Skeletal muscle tissue (tissue), 3 donors: ENCODE measurements at regions not wholly inside any gene's neighbourhood (a gene's known extent, or its start where the extent isn't known, plus 50 kb on each side); places are given as distances from the start of the nearest gene placed in this dataset.

Source experiments
- H3K27ac ChIP-seq: one replicate; pipeline ENCODE4 v1.7.0; 2013; ENCODE audit warnings: mild to moderate bottlenecking, low read depth, low read length, inconsistent platforms
- H3K27me3 ChIP-seq, 3 donors: one replicate each; pipeline ENCODE4 v1.7.0; 2013; ENCODE audit warnings: low read length in 3 of 3; ENCODE audit not compliant: control insufficient read depth in 3 of 3, insufficient read depth in 3 of 3
- H3K36me3 ChIP-seq, 3 donors: one replicate each; pipeline ENCODE4 v1.7.0; 2013; ENCODE audit warnings: low read length in 3 of 3; ENCODE audit not compliant: control insufficient read depth in 3 of 3, insufficient read depth in 3 of 3
- H3K4me1 ChIP-seq, 3 donors: one replicate each; pipeline ENCODE4 v1.7.0; 2013; ENCODE audit warnings: low read length in 3 of 3, mild to moderate bottlenecking in 3 of 3; ENCODE audit not compliant: control insufficient read depth in 3 of 3, insufficient read depth in 3 of 3
- H3K4me3 ChIP-seq, 3 donors: one replicate each; pipeline ENCODE4 v1.7.0; 2013; ENCODE audit warnings: low read length in 3 of 3
- H3K9ac ChIP-seq, 3 donors: one replicate each; pipeline ENCODE4 v1.7.0; 2013; ENCODE audit warnings: low read length in 3 of 3, mild to moderate bottlenecking in 3 of 3, moderate library complexity in 2 of 3, low read depth in 1 of 3
- H3K9me3 ChIP-seq, 3 donors: one replicate each; pipeline ENCODE4 v1.7.0; 2013; ENCODE audit warnings: low read length in 3 of 3; ENCODE audit not compliant: control insufficient read depth in 3 of 3
- donor health status: Osteomylitis.

GRCh38 chr5:2185646-2186471, 303.1 kb upstream of the IRX4 start:
- no peaks in the 10 kb centered on the region for H3K9me3 ChIP-seq
- no peaks in the 10 kb centered on the region for H3K36me3 ChIP-seq
- H3K9ac ChIP-seq, result no peak overlapping the region
- no peak overlapping the region for H3K4me3 ChIP-seq
- no peak overlapping the region for H3K27ac ChIP-seq
- H3K27me3 ChIP-seq, result peaks cover 0 to 4% (median 0%) of the 10 kb centered on the region in 3 donors
- no peaks in the 10 kb centered on the region for H3K4me1 ChIP-seq

- Histone ChIP-seq H3K4me1 (no peaks in the 10 kb centered on the region), H3K36me3 (no peaks in the 10 kb centered on the region), H3K27ac (no peak overlapping the region), H3K4me3 (no peak overlapping the region), H3K9me3 (no peaks in the 10 kb centered on the region), H3K27me3 (peaks cover 0 to 4% (median 0%) of the 10 kb centered on the region in 3 donors), H3K9ac (no peak overlapping the region)
Observed at GRCh38 chr5:2184563-2185540, 302.1 kb upstream of the IRX4 start.

GRCh38 chr5:2184026-2184366, 301.3 kb upstream of the IRX4 start:
- Histone ChIP-seq H3K27ac (no peak overlapping the region), H3K36me3 (no peaks in the 10 kb centered on the region), H3K4me1 (no peaks in the 10 kb centered on the region), H3K9ac (no peak overlapping the region), H3K27me3 (peaks cover 0 to 9% (median 0%) of the 10 kb centered on the region in 3 donors), H3K4me3 (no peak overlapping the region), H3K9me3 (no peaks in the 10 kb centered on the region)

GRCh38 chr5:2183154-2184025, 300.7 kb upstream of the IRX4 start:
- Histone ChIP-seq H3K9ac (no peak overlapping the region), H3K27me3 (peaks cover 0 to 9% (median 0%) of the 10 kb centered on the region in 3 donors), H3K27ac (no peak overlapping the region)

GRCh38 chr5:2182020-2182419, 299.3 kb upstream of the IRX4 start:
- H3K4me3 ChIP-seq, result no peak overlapping the region
- H3K27ac ChIP-seq, result no peak overlapping the region
- peaks cover 0 to 14% (median 0%) of the 10 kb centered on the region in 3 donors for H3K27me3 ChIP-seq
- no peaks in the 10 kb centered on the region for H3K4me1 ChIP-seq
- no peak overlapping the region for H3K9ac ChIP-seq
- H3K9me3 ChIP-seq, result no peaks in the 10 kb centered on the region
- H3K36me3 ChIP-seq, result no peaks in the 10 kb centered on the region

More at GRCh38 chr5:2183154-2184025, 300.7 kb upstream of the IRX4 start:
- Histone ChIP-seq H3K4me3 (no peak overlapping the region), H3K36me3 (no peaks in the 10 kb centered on the region), H3K9me3 (no peaks in the 10 kb centered on the region), H3K4me1 (no peaks in the 10 kb centered on the region)

GRCh38 chr5:2181557-2181956, 298.8 kb upstream of the IRX4 start:
- Histone ChIP-seq H3K4me1 (no peaks in the 10 kb centered on the region), H3K9me3 (no peaks in the 10 kb centered on the region), H3K27me3 (peaks cover 0 to 14% (median 0%) of the 10 kb centered on the region in 3 donors), H3K9ac (no peak overlapping the region), H3K36me3 (no peaks in the 10 kb centered on the region), H3K4me3 (no peak overlapping the region), H3K27ac (no peak overlapping the region)

- Histone ChIP-seq H3K4me3 (no peak overlapping the region), H3K27me3 (peaks cover 0 to 14% (median 0%) of the 10 kb centered on the region in 3 donors), H3K27ac (no peak overlapping the region), H3K4me1 (no peaks in the 10 kb centered on the region), H3K9ac (no peak overlapping the region), H3K9me3 (no peaks in the 10 kb centered on the region), H3K36me3 (no peaks in the 10 kb centered on the region)
Observed at GRCh38 chr5:2181149-2181548, 298.4 kb upstream of the IRX4 start.

- Histone ChIP-seq H3K27ac (no peak overlapping the region), H3K4me1 (no peaks in the 10 kb centered on the region), H3K27me3 (peaks cover 0 to 19% (median 0%) of the 10 kb centered on the region in 3 donors), H3K4me3 (no peak overlapping the region), H3K9me3 (no peaks in the 10 kb centered on the region), H3K9ac (no peak overlapping the region), H3K36me3 (no peaks in the 10 kb centered on the region)
Observed at GRCh38 chr5:2180456-2180855, 297.7 kb upstream of the IRX4 start.

GRCh38 chr5:2179861-2180260, 297.1 kb upstream of the IRX4 start:
- no peak overlapping the region for H3K9ac ChIP-seq
- peaks cover 0 to 23% (median 0%) of the 10 kb centered on the region in 3 donors for H3K27me3 ChIP-seq

More at GRCh38 chr5:2179861-2180260, 297.1 kb upstream of the IRX4 start:
- Histone ChIP-seq H3K4me1 (no peaks in the 10 kb centered on the region), H3K36me3 (no peaks in the 10 kb centered on the region), H3K4me3 (no peak overlapping the region), H3K27ac (no peak overlapping the region), H3K9me3 (no peaks in the 10 kb centered on the region)
